HEK293 (cell line): ENCODE measurements at regions not wholly inside any gene's neighbourhood (a gene's known extent, or its start where the extent isn't known, plus 50 kb on each side); places are given as distances from the start of the nearest gene placed in this dataset.

Experiments
- CTCF ChIA-PET: fragments of 350-600 bp; formaldehyde crosslinking; extraction: SDS; loops from one replicate; lab custom pipeline; 2021; ENCODE audit warnings: antibody characterized with exemption; lab: Yijun Ruan, JAX
- POLR2A ChIA-PET: fragments of 300-600 bp; formaldehyde crosslinking; extraction: SDS; loops from one replicate; lab custom pipeline; 2020; ENCODE audit warnings: antibody characterized with exemption, inconsistent platforms; lab: Yijun Ruan, JAX
- H3K27ac ChIP-seq: fragments of 200-500 bp; sonication (Bioruptor generic); 2 replicates; pipeline ENCODE4 v1.5.1; 2014; ENCODE audit warnings: low read depth, low read length, control low read depth, inconsistent platforms; ENCODE audit errors: extremely low read depth
- H3K36me3 ChIP-seq, 2 experiments: fragments of 200-500 bp in 1 of 2; sonication (Bioruptor generic) in 1 of 2; 1 replicate in 1 of 2; 2 replicates in 1 of 2; pipeline ENCODE4 v1.5.1; 2014 to 2017; ENCODE audit warnings: inconsistent platforms in 2 of 2, low read length in 2 of 2; ENCODE audit not compliant: control insufficient read depth in 2 of 2, insufficient read depth in 1 of 2
- H3K4me1 ChIP-seq: fragments of 200-500 bp; sonication (Bioruptor generic); 2 replicates; pipeline ENCODE4 v1.5.1; 2014; ENCODE audit warnings: mild to moderate bottlenecking, low read length, inconsistent platforms; ENCODE audit not compliant: control insufficient read depth, insufficient read depth
- H3K4me3 ChIP-seq: 2 replicates; pipeline ENCODE4 v1.5.1; 2011; ENCODE audit warnings: low read depth, mild to moderate bottlenecking, control low read depth, low read length, moderate library complexity
- H3K9me3 ChIP-seq: fragments of 200-500 bp; sonication (Bioruptor generic); 2 replicates; pipeline ENCODE4 v1.5.1; 2014; ENCODE audit warnings: low read depth, low read length, inconsistent platforms; ENCODE audit not compliant: control insufficient read depth, insufficient read depth
- BCL11B ChIP-seq: fragments of 450-650 bp; formaldehyde crosslinking; IDR thresholded peaks from 2 replicates; pipeline ENCODE4 v1.5.1; 2016; ENCODE audit warnings: low read depth, missing biosample characterization, missing genetic modification characterization
- FEZF1 ChIP-seq: fragments of 450-650 bp; formaldehyde crosslinking; IDR thresholded peaks from 2 replicates; pipeline ENCODE4 v1.5.1; 2016; ENCODE audit warnings: missing biosample characterization, missing genetic modification characterization
- OSR2 ChIP-seq: fragments of 450-650 bp; formaldehyde crosslinking; IDR thresholded peaks from 2 replicates; pipeline ENCODE4 v1.5.1; 2016; ENCODE audit warnings: missing biosample characterization, missing genetic modification characterization
- PRDM1 ChIP-seq: fragments of 450-650 bp; formaldehyde crosslinking; IDR thresholded peaks from 2 replicates; pipeline ENCODE4; 2016; ENCODE audit warnings: missing biosample characterization, missing genetic modification characterization
- PRDM6 ChIP-seq: fragments of 450-650 bp; formaldehyde crosslinking; IDR thresholded peaks from 2 replicates; pipeline ENCODE4 v1.5.1; 2017; ENCODE audit warnings: missing biosample characterization, missing genetic modification characterization
- SCRT1 ChIP-seq: fragments of 450-650 bp; formaldehyde crosslinking; IDR thresholded peaks from 2 replicates; pipeline ENCODE4 v1.5.1; 2016; ENCODE audit warnings: missing biosample characterization, missing genetic modification characterization, borderline replicate concordance
- YY1 ChIP-seq: fragments of 450-650 bp; formaldehyde crosslinking; IDR thresholded peaks from 2 replicates; pipeline ENCODE4 v1.5.1; 2018; ENCODE audit warnings: missing biosample characterization, missing genetic modification characterization
- YY2 ChIP-seq: fragments of 450-650 bp; formaldehyde crosslinking; IDR thresholded peaks from 2 replicates; pipeline ENCODE4 v1.5.1; 2016; ENCODE audit warnings: missing biosample characterization, missing genetic modification characterization
- ZBTB1 ChIP-seq: fragments of 450-650 bp; formaldehyde crosslinking; IDR thresholded peaks from 2 replicates; pipeline ENCODE4 v1.5.1; 2016; ENCODE audit warnings: missing biosample characterization, missing genetic modification characterization
- ZBTB26 ChIP-seq: fragments of 450-650 bp; formaldehyde crosslinking; optimal IDR thresholded peaks from 2 replicates; pipeline ENCODE3; 2016; ENCODE audit warnings: missing biosample characterization, mild to moderate bottlenecking, missing genetic modification characterization
- ZBTB7A ChIP-seq: fragments of 450-650 bp; formaldehyde crosslinking; IDR thresholded peaks from 2 replicates; pipeline ENCODE4 v1.5.1; 2016; ENCODE audit warnings: low read depth, missing biosample characterization, missing genetic modification characterization
- ZNF112 ChIP-seq: fragments of 450-650 bp; formaldehyde crosslinking; IDR thresholded peaks from 2 replicates; pipeline ENCODE4 v1.5.0; 2017; ENCODE audit warnings: missing biosample characterization, missing genetic modification characterization
- ZNF114 ChIP-seq: fragments of 450-650 bp; formaldehyde crosslinking; IDR thresholded peaks from 2 replicates; pipeline ENCODE4 v1.5.0; 2017; ENCODE audit warnings: missing biosample characterization, missing genetic modification characterization
- ZNF140 ChIP-seq: fragments of 450-650 bp; formaldehyde crosslinking; IDR thresholded peaks from 2 replicates; pipeline ENCODE4 v1.5.1; 2016; ENCODE audit warnings: missing biosample characterization, missing genetic modification characterization
- ZNF19 ChIP-seq: fragments of 450-650 bp; formaldehyde crosslinking; IDR thresholded peaks from 2 replicates; pipeline ENCODE4; 2016; ENCODE audit warnings: missing biosample characterization, missing genetic modification characterization, low read depth
- ZNF24 ChIP-seq: fragments of 450-650 bp; formaldehyde crosslinking; IDR thresholded peaks from 2 replicates; pipeline ENCODE4 v1.5.1; 2016; ENCODE audit warnings: missing biosample characterization, missing genetic modification characterization
- ZNF311 ChIP-seq: fragments of 450-650 bp; formaldehyde crosslinking; IDR thresholded peaks from 2 replicates; pipeline ENCODE4 v1.5.1; 2017; ENCODE audit warnings: missing biosample characterization, missing genetic modification characterization, borderline replicate concordance
- ZNF335 ChIP-seq: fragments of 450-650 bp; formaldehyde crosslinking; conservative IDR thresholded peaks from 2 replicates; pipeline ENCODE4 v1.5.1; 2016; ENCODE audit warnings: missing biosample characterization, missing genetic modification characterization
- ZNF544 ChIP-seq: fragments of 450-650 bp; formaldehyde crosslinking; IDR thresholded peaks from 2 replicates; pipeline ENCODE4 v1.5.0; 2017; ENCODE audit warnings: missing biosample characterization, missing genetic modification characterization
- ZNF549 ChIP-seq: fragments of 450-650 bp; IDR thresholded peaks from 2 replicates; pipeline ENCODE4 v1.5.1; 2018; ENCODE audit warnings: missing biosample characterization, missing genetic modification characterization, mild to moderate bottlenecking, inconsistent platforms, moderate library complexity
- ZNF596 ChIP-seq: fragments of 450-650 bp; IDR thresholded peaks from 2 replicates; pipeline ENCODE4 v1.5.0; 2018; ENCODE audit warnings: missing biosample characterization, mild to moderate bottlenecking, missing genetic modification characterization, moderate library complexity
- ZNF621 ChIP-seq: fragments of 450-650 bp; formaldehyde crosslinking; IDR thresholded peaks from 2 replicates; pipeline ENCODE4 v1.5.1; 2017; ENCODE audit warnings: missing biosample characterization, missing genetic modification characterization
- ZNF658 ChIP-seq: fragments of 450-650 bp; formaldehyde crosslinking; IDR thresholded peaks from 2 replicates; pipeline ENCODE4; 2016; ENCODE audit warnings: missing biosample characterization, missing genetic modification characterization
- ZNF701 ChIP-seq: fragments of 450-650 bp; formaldehyde crosslinking; IDR thresholded peaks from 2 replicates; pipeline ENCODE4 v1.5.1; 2016; ENCODE audit warnings: missing biosample characterization, missing genetic modification characterization
- ZNF747 ChIP-seq: fragments of 450-650 bp; formaldehyde crosslinking; IDR thresholded peaks from 2 replicates; pipeline ENCODE4 v1.5.1; 2016; ENCODE audit warnings: missing biosample characterization, missing genetic modification characterization
- ZNF768 ChIP-seq: fragments of 450-650 bp; formaldehyde crosslinking; IDR thresholded peaks from 2 replicates; pipeline ENCODE4 v1.5.1; 2018; ENCODE audit warnings: missing biosample characterization, mild to moderate bottlenecking, missing genetic modification characterization
- ZNF843 ChIP-seq: fragments of 450-650 bp; formaldehyde crosslinking; IDR thresholded peaks from 2 replicates; pipeline ENCODE4 v1.5.1; 2016; ENCODE audit warnings: missing biosample characterization, missing genetic modification characterization
- TF ChIP-seq, protein P1 (sequence below): fragments of 450-650 bp; formaldehyde crosslinking; IDR thresholded peaks from 2 replicates; pipeline ENCODE4 v1.5.1; 2016; ENCODE audit warnings: missing biosample characterization, missing genetic modification characterization, low read depth
- TF ChIP-seq, protein P2 (sequence below): fragments of 450-650 bp; formaldehyde crosslinking; IDR thresholded peaks from 2 replicates; pipeline ENCODE4 v1.5.1; 2016; ENCODE audit warnings: missing biosample characterization, missing genetic modification characterization, borderline replicate concordance

GRCh38 chr22:22418957-22419356, 89.6 kb downstream of the ZNF280B start:
- no peaks in the 10 kb centered on the region for H3K9me3 ChIP-seq
- ChIA-PET CTCF (interaction anchor here (0.7 to 1.6 kb wide), 3 partner anchors 12 to 61 kb away, joined by 3 to 5 read pairs (median 3); no protein-coding TSS in a partner anchor), POLR2A (no interaction called here)
- no peak overlapping the region for H3K27ac ChIP-seq
- TF ChIP-seq PRDM1 (no peak), PRDM6 (tag by site-specific recombination) (no peak), ZBTB26 (tag by site-specific recombination) (no peak), ZNF621 (tag by site-specific recombination) (no peak), ZNF843 (tag by site-specific recombination) (no peak), ZNF24 (tag by site-specific recombination) (no peak), ZNF19 (tag by site-specific recombination) (no peak), ZBTB1 (tag by site-specific recombination) (no peak), ZNF747 (tag by site-specific recombination) (no peak), ZNF658 (tag by site-specific recombination) (no peak), SCRT1 (tag by site-specific recombination) (no peak), OSR2 (tag by site-specific recombination) (no peak), FEZF1 (no peak), YY1 (tag by site-specific recombination) (no peak), ZNF140 (tag by site-specific recombination) (no peak), ZNF701 (tag by site-specific recombination) (no peak), ZNF768 (tag by site-specific recombination) (no peak)
- TF ChIP-seq, protein P1, sequence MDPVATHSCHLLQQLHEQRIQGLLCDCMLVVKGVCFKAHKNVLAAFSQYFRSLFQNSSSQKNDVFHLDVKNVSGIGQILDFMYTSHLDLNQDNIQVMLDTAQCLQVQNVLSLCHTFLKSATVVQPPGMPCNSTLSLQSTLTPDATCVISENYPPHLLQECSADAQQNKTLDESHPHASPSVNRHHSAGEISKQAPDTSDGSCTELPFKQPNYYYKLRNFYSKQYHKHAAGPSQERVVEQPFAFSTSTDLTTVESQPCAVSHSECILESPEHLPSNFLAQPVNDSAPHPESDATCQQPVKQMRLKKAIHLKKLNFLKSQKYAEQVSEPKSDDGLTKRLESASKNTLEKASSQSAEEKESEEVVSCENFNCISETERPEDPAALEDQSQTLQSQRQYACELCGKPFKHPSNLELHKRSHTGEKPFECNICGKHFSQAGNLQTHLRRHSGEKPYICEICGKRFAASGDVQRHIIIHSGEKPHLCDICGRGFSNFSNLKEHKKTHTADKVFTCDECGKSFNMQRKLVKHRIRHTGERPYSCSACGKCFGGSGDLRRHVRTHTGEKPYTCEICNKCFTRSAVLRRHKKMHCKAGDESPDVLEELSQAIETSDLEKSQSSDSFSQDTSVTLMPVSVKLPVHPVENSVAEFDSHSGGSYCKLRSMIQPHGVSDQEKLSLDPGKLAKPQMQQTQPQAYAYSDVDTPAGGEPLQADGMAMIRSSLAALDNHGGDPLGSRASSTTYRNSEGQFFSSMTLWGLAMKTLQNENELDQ (tag by site-specific recombination), result no peak
- no peaks in the 10 kb centered on the region for H3K4me1 ChIP-seq
- H3K4me3 ChIP-seq, result no peak overlapping the region
- no peaks in the 10 kb centered on the region for H3K36me3 ChIP-seq

DNA sequence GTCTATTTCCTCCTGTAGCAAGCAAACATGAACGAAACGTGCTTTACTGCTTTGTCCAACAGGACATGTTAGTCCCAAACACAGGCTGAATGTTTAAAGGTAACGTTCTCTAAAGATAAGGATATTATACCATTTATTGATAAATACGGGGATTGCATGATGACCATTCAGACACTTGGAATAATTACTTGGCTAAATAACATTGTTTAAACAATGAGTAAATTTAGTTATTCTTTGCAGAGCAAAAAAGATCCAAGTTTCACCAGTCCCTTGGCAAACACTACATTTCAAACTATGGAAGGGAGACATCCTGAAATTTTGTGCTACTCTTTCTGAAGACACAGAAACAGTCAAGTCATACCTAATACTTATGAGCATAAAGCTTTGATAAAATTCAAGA, 88.0 kb downstream of the ZNF280B start:
- no peak for TF ChIP-seq ZNF112 (tag by site-specific recombination)
- no peak for TF ChIP-seq ZNF114 (tag by site-specific recombination)
- TF ChIP-seq, protein P2, sequence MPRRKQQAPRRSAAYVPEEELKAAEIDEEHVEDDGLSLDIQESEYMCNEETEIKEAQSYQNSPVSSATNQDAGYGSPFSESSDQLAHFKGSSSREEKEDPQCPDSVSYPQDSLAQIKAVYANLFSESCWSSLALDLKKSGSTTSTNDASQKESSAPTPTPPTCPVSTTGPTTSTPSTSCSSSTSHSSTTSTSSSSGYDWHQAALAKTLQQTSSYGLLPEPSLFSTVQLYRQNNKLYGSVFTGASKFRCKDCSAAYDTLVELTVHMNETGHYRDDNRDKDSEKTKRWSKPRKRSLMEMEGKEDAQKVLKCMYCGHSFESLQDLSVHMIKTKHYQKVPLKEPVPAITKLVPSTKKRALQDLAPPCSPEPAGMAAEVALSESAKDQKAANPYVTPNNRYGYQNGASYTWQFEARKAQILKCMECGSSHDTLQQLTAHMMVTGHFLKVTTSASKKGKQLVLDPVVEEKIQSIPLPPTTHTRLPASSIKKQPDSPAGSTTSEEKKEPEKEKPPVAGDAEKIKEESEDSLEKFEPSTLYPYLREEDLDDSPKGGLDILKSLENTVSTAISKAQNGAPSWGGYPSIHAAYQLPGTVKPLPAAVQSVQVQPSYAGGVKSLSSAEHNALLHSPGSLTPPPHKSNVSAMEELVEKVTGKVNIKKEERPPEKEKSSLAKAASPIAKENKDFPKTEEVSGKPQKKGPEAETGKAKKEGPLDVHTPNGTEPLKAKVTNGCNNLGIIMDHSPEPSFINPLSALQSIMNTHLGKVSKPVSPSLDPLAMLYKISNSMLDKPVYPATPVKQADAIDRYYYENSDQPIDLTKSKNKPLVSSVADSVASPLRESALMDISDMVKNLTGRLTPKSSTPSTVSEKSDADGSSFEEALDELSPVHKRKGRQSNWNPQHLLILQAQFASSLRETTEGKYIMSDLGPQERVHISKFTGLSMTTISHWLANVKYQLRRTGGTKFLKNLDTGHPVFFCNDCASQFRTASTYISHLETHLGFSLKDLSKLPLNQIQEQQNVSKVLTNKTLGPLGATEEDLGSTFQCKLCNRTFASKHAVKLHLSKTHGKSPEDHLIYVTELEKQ (tag by site-specific recombination), result no peak
- no peak for TF ChIP-seq ZNF549 (tag by site-specific recombination)
- no peak for TF ChIP-seq ZNF311
- no peak for TF ChIP-seq BCL11B
- TF ChIP-seq ZNF335, result no peak
- TF ChIP-seq ZNF596 (tag by site-specific recombination), result no peak
- TF ChIP-seq ZBTB7A (tag by site-specific recombination), result no peak
- TF ChIP-seq YY2 (tag by site-specific recombination), result no peak
- no peak for TF ChIP-seq ZNF544
- CTCF ChIA-PET, result interaction anchor here (0.6 to 3.1 kb wide), 5 partner anchors 11 to 363 kb away, joined by 3 to 59 read pairs (median 5); no protein-coding TSS in a partner anchor

More for the DNA sequence above, 88.0 kb downstream of the ZNF280B start:
- no peaks in the 10 kb centered on the region for H3K9me3 ChIP-seq
- H3K4me3 ChIP-seq, result no peak overlapping the region
- POLR2A ChIA-PET, result no interaction called here
- H3K27ac ChIP-seq, result no peak overlapping the region
- H3K36me3 ChIP-seq, result no peaks in the 10 kb centered on the region
- H3K4me1 ChIP-seq, result no peaks in the 10 kb centered on the region
